ENCODE measurements at regions not wholly inside any gene's neighbourhood (a gene's known extent, or its start where the extent isn't known, plus 50 kb on each side); places are given as distances from the start of the nearest gene placed in this dataset.

- Histone ChIP-seq H3K18ac (ENCODE audit: extremely low read depth, low read length) (no peak overlapping the region), H3K56ac (replicated peaks; ENCODE audit: insufficient read length, low read depth, low read length) (no peak overlapping the region), H3K23me2 (ENCODE audit: low read depth, low read length) (no peaks in the 10 kb centered on the region; the same call in 1 of the 2 replicates), H3K9me3 (ENCODE audit: insufficient read depth in 2 of 2, low read depth in 1 of 2, low read length in 1 of 2) (no peaks in the 10 kb centered on the region), H3K79me2 (ENCODE audit: control insufficient read depth in 1 of 2, insufficient read depth in 2 of 2, low read length in 2 of 2) (no peaks in the 10 kb centered on the region), H2BK120ac (replicated peaks; ENCODE audit: low read depth, low read length) (no peak overlapping the region), H4K91ac (replicated peaks; ENCODE audit: insufficient read length, low read length) (no peak overlapping the region), H3K4me1 (replicated peaks in 1 of 4; ENCODE audit: control insufficient read depth in 3 of 4, insufficient read depth in 4 of 4, low read length in 3 of 4) (no peaks in the 10 kb centered on the region), H3K36me3 (ENCODE audit: control insufficient read depth in 2 of 4, insufficient read depth in 4 of 4, low read length in 3 of 4) (no peaks in the 10 kb centered on the region), H2BK15ac (ENCODE audit: low read length) (no peak overlapping the region), H3K27me3 (replicated peaks in 1 of 4; ENCODE audit: control insufficient read depth in 3 of 4, extremely low read depth in 1 of 4, insufficient read depth in 3 of 4, low read length in 3 of 4) (peaks cover 0 to 2% (median 1%) of the 10 kb centered on the region in 4 experiments; a peak in 5 of 7 replicates), H2AK5ac (ENCODE audit: low read depth, low read length) (no peak overlapping the region), H4K5ac (ENCODE audit: insufficient read length, low read depth, low read length) (no peak overlapping the region), H2BK5ac (ENCODE audit: low read depth, low read length) (no peak overlapping the region), H3K14ac (ENCODE audit: insufficient read length) (no peak overlapping the region), H3K23ac (ENCODE audit: insufficient read length) (no peak overlapping the region), H3K4me2 (ENCODE audit: insufficient read depth in 1 of 2, low read depth in 2 of 2, low read length in 2 of 2) (no peak overlapping the region), H3K4ac (replicated peaks; ENCODE audit: insufficient read length, low read depth, low read length) (no peak overlapping the region), H2BK12ac (ENCODE audit: low read depth, low read length) (no peak overlapping the region), H4K20me1 (replicated peaks in 1 of 2; ENCODE audit: control insufficient read depth in 1 of 2, insufficient read depth in 2 of 2, low read length in 2 of 2) (no peaks in the 10 kb centered on the region), H2BK20ac (ENCODE audit: low read length) (no peak overlapping the region), H2AFZ (ENCODE audit: low read length) (no peak overlapping the region), H3K27ac (ENCODE audit: low read depth, low read length) (no peak overlapping the region), H3K4me3 (ENCODE audit: extremely low read depth in 1 of 4, insufficient read depth in 2 of 4, low read depth in 3 of 4, low read length in 4 of 4) (no peak overlapping the region), H3K9ac (replicated peaks in 1 of 4; ENCODE audit: extremely low read depth in 1 of 4, low read depth in 3 of 4, low read length in 3 of 4) (no peak overlapping the region), H4K8ac (ENCODE audit: extremely low read depth, insufficient read depth, low read length) (no peak overlapping the region), H3K79me1 (ENCODE audit: low read depth, low read length) (no peaks in the 10 kb centered on the region)
- POLR2A ChIA-PET (ENCODE audit: partially characterized antibody) = no interaction called here
- TF ChIP-seq POU5F1 (IDR thresholded peaks at IDR 0.05; ENCODE audit: low read depth, low read length) (no peak), CTCF (IDR thresholded peaks at IDR 0.05; ENCODE audit: control extremely low read depth in 1 of 3, insufficient read depth in 1 of 3, low read depth in 1 of 3, low read length in 3 of 3) (no peak), CBX5 (IDR thresholded peaks at IDR 0.05; ENCODE audit: low read depth, low read length) (no peak), CREB1 (IDR thresholded peaks at IDR 0.05) (no peak), POLR2AphosphoS5 (IDR thresholded peaks at IDR 0.05; ENCODE audit: low read depth, low read length) (no peak), RNF2 (IDR thresholded peaks at IDR 0.05; ENCODE audit: borderline replicate concordance, low read depth, low read length, missing control alignments, poor library complexity, severe bottlenecking) (no peak), KDM1A (IDR thresholded peaks at IDR 0.05; ENCODE audit: borderline replicate concordance, low read length) (no peak), SIRT6 (IDR thresholded peaks at IDR 0.05; ENCODE audit: low read length) (no peak), SP4 (IDR thresholded peaks at IDR 0.05; ENCODE audit: low read length) (no peak), NRF1 (IDR thresholded peaks at IDR 0.05; ENCODE audit: low read depth, low read length) (no peak), JUND (IDR thresholded peaks at IDR 0.05; ENCODE audit: low read length) (no peak), FOSL1 (IDR thresholded peaks at IDR 0.05; ENCODE audit: insufficient read depth, low read depth, low read length) (no peak), BRCA1 (IDR thresholded peaks at IDR 0.05; ENCODE audit: low read depth, low read length) (no peak)
- CTCF ChIA-PET (ENCODE audit: partially characterized antibody) = interaction anchor here (0.8 to 1.5 kb wide), 3 partner anchors 15 to 262 kb away, joined by 4 read pairs; no protein-coding TSS in a partner anchor
- FAIRE-seq (no peak), DNase-seq (ENCODE audit: low read depth in 1 of 2, low spot score in 2 of 2) (no peak)
- 88% methylated on average over 3 of the region's 3 CpGs; no CpG with 5 or more reads in 1 of the 2 experiments for whole genome bisulfite sequencing, 2 experiments (ENCODE audit: extremely low coverage in 1 of 2, insufficient coverage in 1 of 2, insufficient read length in 1 of 2, insufficient replicate concordance in 2 of 2, low coverage in 1 of 2, low lambda C conversion rate in 2 of 2, missing lambda C conversion rate in 1 of 2)
These were observed 97.6 kb upstream of the E2F8 start for GRCh38 chr11:19338375-19338774.
